OCI-LY1 (cell line): ENCODE measurements at regions not wholly inside any gene's neighbourhood (a gene's known extent, or its start where the extent isn't known, plus 50 kb on each side); places are given as distances from the start of the nearest gene placed in this dataset.

ENCODE experiments used
- H2AFZ ChIP-seq: fragments of 200-600 bp; sonication (generic), shearing (Covaris generic); 2 replicates; pipeline ENCODE4 v1.6.0; 2014; ENCODE audit warnings: antibody characterized with exemption, mild to moderate bottlenecking, low read length
- H3F3A ChIP-seq: fragments of 200-600 bp; sonication (generic), shearing (Covaris generic); 2 replicates; pipeline ENCODE4 v1.6.0; 2014; ENCODE audit warnings: mild to moderate bottlenecking, antibody characterized with exemption, low read length, moderate library complexity; ENCODE audit not compliant: insufficient read depth
- H3K27ac ChIP-seq: fragments of 200-600 bp; sonication (generic); 2 replicates; pipeline ENCODE4 v1.5.1; 2014; ENCODE audit warnings: low read length, mixed run types, mild to moderate bottlenecking, low read depth; ENCODE audit not compliant: poor library complexity, severe bottlenecking
- H3K27me3 ChIP-seq: fragments of 200-600 bp; sonication (generic); 2 replicates; pipeline ENCODE4 v1.6.0; 2014; ENCODE audit warnings: antibody characterized with exemption, mild to moderate bottlenecking, low read length, moderate library complexity; ENCODE audit not compliant: insufficient read depth
- H3K36me3 ChIP-seq: fragments of 200-600 bp; sonication (generic); 2 replicates; pipeline ENCODE4 v1.6.1; 2014; ENCODE audit warnings: mild to moderate bottlenecking, antibody characterized with exemption, low read length, moderate library complexity, mixed read lengths; ENCODE audit not compliant: insufficient read depth
- H3K4me1 ChIP-seq: fragments of 200-600 bp; sonication (generic); 2 replicates; pipeline ENCODE4 v1.5.1; 2014; ENCODE audit warnings: mild to moderate bottlenecking, low read length, moderate library complexity; ENCODE audit not compliant: insufficient read depth, severe bottlenecking
- H3K4me2 ChIP-seq: fragments of 200-600 bp; sonication (generic), shearing (Covaris generic); 2 replicates; pipeline ENCODE4 v1.6.1; 2014; ENCODE audit warnings: low read length
- H3K4me3 ChIP-seq: fragments of 200-600 bp; sonication (generic); 2 replicates; pipeline ENCODE4 v1.5.1; 2014; ENCODE audit warnings: low read length, low read depth, mild to moderate bottlenecking, mixed read lengths; ENCODE audit not compliant: poor library complexity, severe bottlenecking
- H3K79me2 ChIP-seq: fragments of 200-600 bp; shearing (Covaris generic); 2 replicates; pipeline ENCODE4 v1.6.1; 2016; ENCODE audit warnings: mixed run types, low read length, mixed read lengths; ENCODE audit not compliant: insufficient read depth
- H3K9ac ChIP-seq: fragments of 200-600 bp; sonication (generic), shearing (Covaris generic); 2 replicates; pipeline ENCODE4 v1.6.1; 2014; ENCODE audit warnings: mild to moderate bottlenecking, low read length, mixed read lengths
- H3K9me2 ChIP-seq: fragments of 200-600 bp; sonication (generic), shearing (Covaris generic); 2 replicates; pipeline ENCODE4 v1.6.1; 2014; ENCODE audit warnings: low read depth, mild to moderate bottlenecking, low read length, mixed read lengths
- H3K9me3 ChIP-seq: fragments of 200-600 bp; shearing (Covaris generic); 2 replicates; pipeline ENCODE4 v1.6.1; 2014; ENCODE audit warnings: low read length, mixed read lengths
- H4K20me1 ChIP-seq: fragments of 200-600 bp; sonication (generic), shearing (Covaris generic); 2 replicates; pipeline ENCODE4 v1.6.0; 2016; ENCODE audit warnings: mild to moderate bottlenecking, low read length; ENCODE audit not compliant: insufficient read depth
- EZH2 ChIP-seq: fragments of 200-600 bp; sonication (generic), shearing (Covaris generic); IDR thresholded peaks from 2 replicates; pipeline ENCODE4 v1.8.0; 2017; ENCODE audit warnings: borderline replicate concordance, mixed run types, mild to moderate bottlenecking, antibody characterized with exemption, low read length, moderate library complexity, mixed read lengths
- TF ChIP-seq, protein P1 (sequence below): fragments of 200-600 bp; sonication (generic), shearing (Covaris generic); IDR thresholded peaks from 2 replicates; pipeline ENCODE4 v1.5.1; 2017; ENCODE audit warnings: mild to moderate bottlenecking, antibody characterized with exemption, low read length, moderate library complexity, mixed read lengths

DNA sequence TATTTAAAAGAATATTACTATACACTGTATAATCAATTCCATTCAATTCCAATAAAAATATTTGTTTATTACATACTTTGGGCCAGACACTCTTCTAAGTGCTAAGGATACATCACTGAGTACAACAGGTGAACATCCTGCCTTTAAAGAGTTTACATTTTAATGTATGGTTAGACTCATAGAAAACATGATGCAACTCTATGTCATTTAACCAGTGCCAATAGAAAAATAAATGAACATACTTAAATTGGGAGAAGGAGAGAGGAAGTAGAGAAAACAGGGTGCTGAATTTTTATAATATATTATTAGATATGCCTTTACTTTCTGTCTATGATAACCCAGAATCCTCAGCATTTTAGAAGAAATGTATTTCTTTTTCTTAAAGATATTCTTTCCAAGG lies 119.2 kb downstream of the TSEN15 start:
- Histone ChIP-seq H3K9me3 (no peaks in the 10 kb centered on the region), H3K27me3 (no peaks in the 10 kb centered on the region), H3K79me2 (no peaks in the 10 kb centered on the region), H4K20me1 (no peaks in the 10 kb centered on the region), H3K4me2 (no peak overlapping the region), H3K9me2 (no peaks in the 10 kb centered on the region), H3K27ac (no peak overlapping the region), H3K4me1 (no peaks in the 10 kb centered on the region), H3K9ac (no peak overlapping the region), H3K4me3 (no peak overlapping the region), H2AFZ (no peak overlapping the region), H3F3A (no peaks in the 10 kb centered on the region), H3K36me3 (no peaks in the 10 kb centered on the region)
- TF ChIP-seq, protein P1, sequence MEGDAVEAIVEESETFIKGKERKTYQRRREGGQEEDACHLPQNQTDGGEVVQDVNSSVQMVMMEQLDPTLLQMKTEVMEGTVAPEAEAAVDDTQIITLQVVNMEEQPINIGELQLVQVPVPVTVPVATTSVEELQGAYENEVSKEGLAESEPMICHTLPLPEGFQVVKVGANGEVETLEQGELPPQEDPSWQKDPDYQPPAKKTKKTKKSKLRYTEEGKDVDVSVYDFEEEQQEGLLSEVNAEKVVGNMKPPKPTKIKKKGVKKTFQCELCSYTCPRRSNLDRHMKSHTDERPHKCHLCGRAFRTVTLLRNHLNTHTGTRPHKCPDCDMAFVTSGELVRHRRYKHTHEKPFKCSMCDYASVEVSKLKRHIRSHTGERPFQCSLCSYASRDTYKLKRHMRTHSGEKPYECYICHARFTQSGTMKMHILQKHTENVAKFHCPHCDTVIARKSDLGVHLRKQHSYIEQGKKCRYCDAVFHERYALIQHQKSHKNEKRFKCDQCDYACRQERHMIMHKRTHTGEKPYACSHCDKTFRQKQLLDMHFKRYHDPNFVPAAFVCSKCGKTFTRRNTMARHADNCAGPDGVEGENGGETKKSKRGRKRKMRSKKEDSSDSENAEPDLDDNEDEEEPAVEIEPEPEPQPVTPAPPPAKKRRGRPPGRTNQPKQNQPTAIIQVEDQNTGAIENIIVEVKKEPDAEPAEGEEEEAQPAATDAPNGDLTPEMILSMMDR: no peak
- TF ChIP-seq EZH2: no peak

DNA sequence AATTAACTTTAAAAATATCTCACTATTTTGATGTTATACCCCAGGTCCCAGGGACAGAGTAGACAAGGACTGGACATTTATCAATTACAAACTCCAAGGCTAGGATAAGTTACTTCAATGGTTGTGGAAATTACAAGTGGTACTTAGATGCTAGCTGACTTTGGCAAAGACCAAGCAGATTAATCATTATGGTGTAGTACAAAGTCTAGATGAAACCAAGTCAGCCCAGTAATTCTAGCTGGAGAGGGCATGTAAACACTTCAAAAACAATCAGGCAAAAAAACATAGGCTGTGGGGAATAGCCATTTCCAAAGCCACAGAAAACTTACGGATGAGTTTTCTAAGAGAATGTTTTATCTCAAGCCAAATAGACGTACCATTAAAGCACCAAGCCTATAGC lies 124.5 kb downstream of the TSEN15 start:
- Histone ChIP-seq H3K36me3 (no peaks in the 10 kb centered on the region), H3K4me2 (no peak overlapping the region), H3K79me2 (no peaks in the 10 kb centered on the region), H4K20me1 (no peaks in the 10 kb centered on the region), H3K27ac (no peak overlapping the region), H3K9me2 (no peaks in the 10 kb centered on the region), H3K4me1 (no peaks in the 10 kb centered on the region), H2AFZ (no peak overlapping the region), H3K9ac (no peak overlapping the region), H3F3A (no peaks in the 10 kb centered on the region), H3K9me3 (no peaks in the 10 kb centered on the region), H3K27me3 (no peaks in the 10 kb centered on the region), H3K4me3 (no peak overlapping the region)
- TF ChIP-seq EZH2: no peak
- TF ChIP-seq, protein P1: no peak

DNA sequence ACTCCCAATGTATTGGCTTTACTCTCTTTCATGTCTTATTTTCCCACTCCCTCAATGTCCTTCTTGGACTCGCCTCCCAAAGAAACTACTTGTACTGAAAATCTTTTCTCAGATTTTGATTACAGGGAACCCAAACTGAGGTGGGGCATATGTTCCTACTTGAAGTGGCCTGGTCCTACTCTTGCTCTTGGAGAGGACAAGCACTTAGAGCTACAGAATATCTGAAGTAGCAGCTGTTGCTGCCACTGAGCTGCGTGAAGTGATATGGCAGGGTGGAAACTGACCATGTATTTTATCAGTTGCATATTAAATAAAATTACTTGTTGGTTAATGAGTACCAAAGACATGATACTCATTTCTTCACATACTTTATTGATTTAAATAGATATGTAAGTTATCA lies 129.5 kb downstream of the TSEN15 start:
- Histone ChIP-seq H3K27me3 (no peaks in the 10 kb centered on the region), H3K4me2 (no peak overlapping the region), H3K9ac (no peak overlapping the region), H2AFZ (no peak overlapping the region), H3K9me3 (no peaks in the 10 kb centered on the region), H3K9me2 (no peaks in the 10 kb centered on the region), H4K20me1 (no peaks in the 10 kb centered on the region), H3K4me1 (no peaks in the 10 kb centered on the region), H3K36me3 (no peaks in the 10 kb centered on the region), H3K79me2 (no peaks in the 10 kb centered on the region), H3K4me3 (no peak overlapping the region), H3F3A (no peaks in the 10 kb centered on the region), H3K27ac (no peak overlapping the region)
- TF ChIP-seq EZH2: no peak
- TF ChIP-seq, protein P1: no peak
